ENCODE measurements at regions not wholly inside any gene's neighbourhood (a gene's known extent, or its start where the extent isn't known, plus 50 kb on each side); places are given as distances from the start of the nearest gene placed in this dataset.

GRCh38 chr3:72591522-72592421 lies 256.5 kb downstream of the SHQ1 start:
- Histone ChIP-seq H3K27ac (ENCODE audit: low read depth, low read length) (peak overlapping the region; percentile 83), H3K9ac (ENCODE audit: extremely low read depth, low read length, poor library complexity, severe bottlenecking) (peak overlapping the region; percentile 3), H3K27me3 (ENCODE audit: control insufficient read depth, insufficient read depth, low read length, poor library complexity, severe bottlenecking) (no peaks in the 10 kb centered on the region), H3K36me3 (ENCODE audit: control insufficient read depth, insufficient read depth, low read length) (no peaks in the 10 kb centered on the region), H3K4me3 (ENCODE audit: low read length) (peak overlapping the region; percentile 20), H3K4me1 (ENCODE audit: control insufficient read depth, insufficient read depth, low read length) (peaks cover 24% of the 10 kb centered on the region), H3K9me3 (ENCODE audit: control insufficient read depth, low read length) (no peaks in the 10 kb centered on the region)
- DNase-seq, result peak; percentile 80
- Mint-ChIP-seq H3K4me3 (no peak overlapping the region), H3K36me3 (ENCODE audit: low read depth) (no peaks in the 10 kb centered on the region), H3K9me3 (no peaks in the 10 kb centered on the region), H3K27ac (peak overlapping the region; percentile 46), H3K27me3 (ENCODE audit: insufficient read depth) (no peaks in the 10 kb centered on the region), H3K4me1 (peaks cover 29% of the 10 kb centered on the region)
- TF ChIP-seq CTCF (conservative IDR thresholded peaks at IDR 0.05), result no peak
- 50 to 63% methylated on average over 9 to 14 of the region's 14 CpGs for WGBS, 2 experiments (ENCODE audit: insufficient coverage in 1 of 2, insufficient read length in 1 of 2)

- Mint-ChIP-seq H3K27ac (peak overlapping the region; percentile 46), H3K27me3 (ENCODE audit: insufficient read depth) (no peaks in the 10 kb centered on the region), H3K36me3 (ENCODE audit: low read depth) (no peaks in the 10 kb centered on the region), H3K4me3 (no peak overlapping the region), H3K9me3 (no peaks in the 10 kb centered on the region), H3K4me1 (peaks cover 24% of the 10 kb centered on the region)
- Histone ChIP-seq H3K9me3 (ENCODE audit: control insufficient read depth, low read length) (no peaks in the 10 kb centered on the region), H3K4me3 (ENCODE audit: low read length) (no peak overlapping the region), H3K9ac (ENCODE audit: extremely low read depth, low read length, poor library complexity, severe bottlenecking) (no peak overlapping the region), H3K36me3 (ENCODE audit: control insufficient read depth, insufficient read depth, low read length) (no peaks in the 10 kb centered on the region), H3K27me3 (ENCODE audit: control insufficient read depth, insufficient read depth, low read length, poor library complexity, severe bottlenecking) (no peaks in the 10 kb centered on the region), H3K27ac (ENCODE audit: low read depth, low read length) (peak overlapping the region; percentile 83), H3K4me1 (ENCODE audit: control insufficient read depth, insufficient read depth, low read length) (peaks cover 24% of the 10 kb centered on the region)
- 26 to 51% methylated on average over 10 to 12 of the region's 12 CpGs for WGBS, 2 experiments (ENCODE audit: insufficient coverage in 1 of 2, insufficient read length in 1 of 2)
- no peak for TF ChIP-seq CTCF (conservative IDR thresholded peaks at IDR 0.05)
- peak; percentile 56 for DNase-seq
Observed at GRCh38 chr3:72590732-72591221, 257.5 kb downstream of the SHQ1 start.

GRCh38 chr3:72587282-72587681 lies 261.0 kb downstream of the SHQ1 start:
- no peaks in the 10 kb centered on the region for H3K27me3 Mint-ChIP-seq (ENCODE audit: insufficient read depth)
- peaks cover 26% of the 10 kb centered on the region for H3K4me1 Mint-ChIP-seq
- 83 to 87% methylated on average over 1 to 3 of the region's 3 CpGs for WGBS, 2 experiments (ENCODE audit: insufficient coverage in 1 of 2, insufficient read length in 1 of 2)
- Histone ChIP-seq H3K27me3 (ENCODE audit: control insufficient read depth, insufficient read depth, low read length, poor library complexity, severe bottlenecking) (no peaks in the 10 kb centered on the region), H3K9me3 (ENCODE audit: control insufficient read depth, low read length) (no peaks in the 10 kb centered on the region), H3K9ac (ENCODE audit: extremely low read depth, low read length, poor library complexity, severe bottlenecking) (no peak overlapping the region), H3K4me1 (ENCODE audit: control insufficient read depth, insufficient read depth, low read length) (peaks cover 24% of the 10 kb centered on the region), H3K4me3 (ENCODE audit: low read length) (no peak overlapping the region), H3K27ac (ENCODE audit: low read depth, low read length) (no peak overlapping the region), H3K36me3 (ENCODE audit: control insufficient read depth, insufficient read depth, low read length) (no peaks in the 10 kb centered on the region)
- H3K36me3 Mint-ChIP-seq (ENCODE audit: low read depth), result no peaks in the 10 kb centered on the region
- H3K4me3 Mint-ChIP-seq, result no peak overlapping the region
- no peaks in the 10 kb centered on the region for H3K9me3 Mint-ChIP-seq
- DNase-seq, result peak; percentile 67
- peak; percentile 63 for TF ChIP-seq CTCF (conservative IDR thresholded peaks at IDR 0.05)
- H3K27ac Mint-ChIP-seq, result no peak overlapping the region
